HEK293 (cell line): ENCODE measurements at regions not wholly inside any gene's neighbourhood (a gene's known extent, or its start where the extent isn't known, plus 50 kb on each side); places are given as distances from the start of the nearest gene placed in this dataset.

ENCODE experiments used
- PRDM10 ChIP-seq: fragments of 450-650 bp; formaldehyde crosslinking; IDR thresholded peaks from 2 replicates; pipeline ENCODE4 v1.5.1; 2016; ENCODE audit warnings: missing biosample characterization, missing genetic modification characterization
- ZBTB49 ChIP-seq: fragments of 450-650 bp; formaldehyde crosslinking; IDR thresholded peaks from 2 replicates; pipeline ENCODE4 v1.5.1; 2016; ENCODE audit warnings: missing biosample characterization, missing genetic modification characterization, low read depth
- ZNF138 ChIP-seq: fragments of 450-650 bp; formaldehyde crosslinking; IDR thresholded peaks from 2 replicates; pipeline ENCODE4 v1.5.1; 2016; ENCODE audit warnings: missing biosample characterization, missing genetic modification characterization, borderline replicate concordance
- ZNF341 ChIP-seq: fragments of 450-650 bp; formaldehyde crosslinking; IDR thresholded peaks from 2 replicates; pipeline ENCODE4; 2016; ENCODE audit warnings: low read depth, missing biosample characterization, missing genetic modification characterization
- ZNF501 ChIP-seq: fragments of 450-650 bp; formaldehyde crosslinking; IDR thresholded peaks from 2 replicates; pipeline ENCODE4 v1.5.1; 2016; ENCODE audit warnings: missing biosample characterization, missing genetic modification characterization
- ZNF621 ChIP-seq: fragments of 450-650 bp; formaldehyde crosslinking; IDR thresholded peaks from 2 replicates; pipeline ENCODE4 v1.5.1; 2017; ENCODE audit warnings: missing biosample characterization, missing genetic modification characterization
- ZNF624 ChIP-seq: fragments of 450-650 bp; formaldehyde crosslinking; IDR thresholded peaks from 2 replicates; pipeline ENCODE4 v1.5.1; 2017; ENCODE audit warnings: missing biosample characterization, missing genetic modification characterization
- ZNF777 ChIP-seq: fragments of 450-650 bp; formaldehyde crosslinking; IDR thresholded peaks from 2 replicates; pipeline ENCODE4 v1.5.1; 2017; ENCODE audit warnings: missing biosample characterization, missing genetic modification characterization, borderline replicate concordance
- TF ChIP-seq, protein P1 (sequence below): fragments of 450-650 bp; formaldehyde crosslinking; IDR thresholded peaks from 2 replicates; pipeline ENCODE4 v1.5.1; 2016; ENCODE audit warnings: missing biosample characterization, missing genetic modification characterization

GRCh38 chr10:90319188-90319914, 538.5 kb downstream of the HTR7 start:
- TF ChIP-seq ZNF624 (tag by site-specific recombination) (no peak), ZNF501 (tag by site-specific recombination) (no peak), ZBTB49 (tag by site-specific recombination) (no peak), PRDM10 (no peak), ZNF138 (tag by site-specific recombination) (no peak), ZNF341 (no peak), ZNF777 (tag by site-specific recombination) (no peak), ZNF621 (tag by site-specific recombination) (no peak)
- TF ChIP-seq, protein P1, sequence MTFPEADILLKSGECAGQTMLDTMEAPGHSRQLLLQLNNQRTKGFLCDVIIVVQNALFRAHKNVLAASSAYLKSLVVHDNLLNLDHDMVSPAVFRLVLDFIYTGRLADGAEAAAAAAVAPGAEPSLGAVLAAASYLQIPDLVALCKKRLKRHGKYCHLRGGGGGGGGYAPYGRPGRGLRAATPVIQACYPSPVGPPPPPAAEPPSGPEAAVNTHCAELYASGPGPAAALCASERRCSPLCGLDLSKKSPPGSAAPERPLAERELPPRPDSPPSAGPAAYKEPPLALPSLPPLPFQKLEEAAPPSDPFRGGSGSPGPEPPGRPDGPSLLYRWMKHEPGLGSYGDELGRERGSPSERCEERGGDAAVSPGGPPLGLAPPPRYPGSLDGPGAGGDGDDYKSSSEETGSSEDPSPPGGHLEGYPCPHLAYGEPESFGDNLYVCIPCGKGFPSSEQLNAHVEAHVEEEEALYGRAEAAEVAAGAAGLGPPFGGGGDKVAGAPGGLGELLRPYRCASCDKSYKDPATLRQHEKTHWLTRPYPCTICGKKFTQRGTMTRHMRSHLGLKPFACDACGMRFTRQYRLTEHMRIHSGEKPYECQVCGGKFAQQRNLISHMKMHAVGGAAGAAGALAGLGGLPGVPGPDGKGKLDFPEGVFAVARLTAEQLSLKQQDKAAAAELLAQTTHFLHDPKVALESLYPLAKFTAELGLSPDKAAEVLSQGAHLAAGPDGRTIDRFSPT (tag by site-specific recombination), result peak; percentile 48; the same call in 1 of the 2 replicates
